ENCODE measurements at regions not wholly inside any gene's neighbourhood (a gene's known extent, or its start where the extent isn't known, plus 50 kb on each side); places are given as distances from the start of the nearest gene placed in this dataset.
"Not testable (repeated sequence)": the region's sequence is repeated elsewhere in the genome, so short reads cannot be mapped to it uniquely, and the experiment has no call there.

- ATAC-seq: no peak
- CTCF ChIA-PET: no interaction called here
- DNase-seq: no peak
- intact Hi-C loops (cut with DNase I, micrococcal nuclease): no loop called here
- Mint-ChIP-seq H3K4me3 (no peak overlapping the region), H3K9me3 (ENCODE audit: low read depth) (peaks cover 2% of the 10 kb centered on the region), H3K4me1 (no peaks in the 10 kb centered on the region), H3K36me3 (ENCODE audit: low read depth) (no peaks in the 10 kb centered on the region), H3K27ac (no peak overlapping the region), H3K27me3 (no peaks in the 10 kb centered on the region)
- POLR2A ChIA-PET: no interaction called here
Measured at GRCh38 chr16:46519063-46519462, 102.1 kb downstream of the SHCBP1 start.

DNA sequence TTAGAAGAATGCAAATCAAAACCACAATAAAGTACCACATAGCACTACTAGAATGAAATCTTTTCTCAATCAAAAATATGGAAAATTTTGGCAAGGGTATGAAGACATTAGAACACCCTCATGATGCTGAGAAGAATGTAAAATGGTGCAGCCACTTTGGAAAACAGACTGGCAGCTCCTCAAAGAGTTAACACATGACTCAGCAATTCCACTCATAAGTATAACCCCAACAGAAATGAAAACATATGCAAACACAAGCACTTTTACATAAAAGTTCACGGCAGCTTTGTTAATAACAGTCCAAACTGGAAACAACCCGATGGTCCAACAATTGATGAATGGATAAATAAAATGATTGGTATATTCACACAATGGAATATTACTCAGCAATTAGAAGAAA lies 124.5 kb downstream of the SHCBP1 start:
- Mint-ChIP-seq H3K4me1 (no peaks in the 10 kb centered on the region), H3K27ac (no peak overlapping the region), H3K4me3 (no peak overlapping the region), H3K27me3 (no peaks in the 10 kb centered on the region), H3K36me3 (ENCODE audit: low read depth) (no peaks in the 10 kb centered on the region), H3K9me3 (ENCODE audit: low read depth) (peaks cover 4% of the 10 kb centered on the region)
- ATAC-seq (no peak), DNase-seq (no peak)
- intact Hi-C loops (cut with DNase I, micrococcal nuclease): no loop called here
- CTCF ChIA-PET: no interaction called here
- POLR2A ChIA-PET: no interaction called here

DNA sequence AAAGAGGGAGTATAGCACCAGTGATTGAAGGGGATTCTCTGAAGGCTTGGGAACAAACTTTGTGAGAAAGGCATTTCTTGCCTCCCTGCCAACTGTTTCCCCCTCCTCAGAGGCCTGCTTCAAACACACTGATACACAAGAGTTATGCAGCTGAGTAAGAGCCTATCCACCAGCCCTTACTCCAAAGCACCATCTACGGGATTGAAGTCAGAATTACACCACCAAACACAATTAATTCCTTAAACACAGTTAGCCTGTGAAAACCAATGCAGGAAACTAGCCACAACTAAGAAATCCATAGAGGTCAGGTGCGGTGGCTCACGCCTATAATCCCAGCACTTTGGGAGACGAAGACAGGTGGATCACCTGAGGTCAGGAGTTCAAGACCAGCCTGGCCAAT lies 138.3 kb downstream of the SHCBP1 start:
- no peaks in the 10 kb centered on the region for H3K27me3 Mint-ChIP-seq
- intact Hi-C loops (cut with DNase I, micrococcal nuclease): no loop called here
- ChIA-PET CTCF (interaction anchor here (0.6 kb wide), 1 partner anchor 98 kb away, joined by 5 read pairs; no protein-coding TSS in a partner anchor), POLR2A (no interaction called here)
- no peak overlapping the region for H3K4me3 Mint-ChIP-seq
- no peak overlapping the region for H3K27ac Mint-ChIP-seq
- H3K36me3 Mint-ChIP-seq (ENCODE audit: low read depth): no peaks in the 10 kb centered on the region
- H3K9me3 Mint-ChIP-seq (ENCODE audit: low read depth): peaks cover 23% of the 10 kb centered on the region
- ATAC-seq (no peak), DNase-seq (no peak)
- H3K4me1 Mint-ChIP-seq: no peaks in the 10 kb centered on the region

- CTCF ChIA-PET: no interaction called here
Measured at GRCh38 chr16:46466239-46466638, 154.9 kb downstream of the SHCBP1 start.

GRCh38 chr16:46454801-46455200 lies 166.4 kb downstream of the SHCBP1 start:
- H3K27me3 Mint-ChIP-seq; intact Hi-C loops (cut with DNase I, micrococcal nuclease); H3K9me3 Mint-ChIP-seq (ENCODE audit: low read depth); H3K27ac Mint-ChIP-seq; H3K4me1 Mint-ChIP-seq; ATAC-seq; H3K36me3 Mint-ChIP-seq (ENCODE audit: low read depth); CTCF ChIA-PET; DNase-seq; POLR2A ChIA-PET; H3K4me3 Mint-ChIP-seq: not testable (repeated sequence)

More at GRCh38 chr16:46466239-46466638, 154.9 kb downstream of the SHCBP1 start:
- H3K36me3 Mint-ChIP-seq (ENCODE audit: low read depth): no peaks in the 10 kb centered on the region
- H3K9me3 Mint-ChIP-seq (ENCODE audit: low read depth): peaks cover 28% of the 10 kb centered on the region
- DNase-seq: no peak
- H3K4me3 Mint-ChIP-seq: no peak overlapping the region
- no peak overlapping the region for H3K27ac Mint-ChIP-seq
- H3K27me3 Mint-ChIP-seq: no peaks in the 10 kb centered on the region
- POLR2A ChIA-PET: no interaction called here
- ATAC-seq: no peak
- H3K4me1 Mint-ChIP-seq: no peaks in the 10 kb centered on the region
- intact Hi-C loops (cut with DNase I, micrococcal nuclease): no loop called here

GRCh38 chr16:46428108-46429061 lies 192.8 kb downstream of the SHCBP1 start:
- Mint-ChIP-seq H3K27ac (no peak overlapping the region), H3K4me1 (no peaks in the 10 kb centered on the region), H3K27me3 (peaks cover 13% of the 10 kb centered on the region), H3K36me3 (ENCODE audit: low read depth) (peaks cover 2% of the 10 kb centered on the region), H3K9me3 (ENCODE audit: low read depth) (peaks cover 8% of the 10 kb centered on the region), H3K4me3 (no peak overlapping the region)
- no peak for ATAC-seq
- CTCF ChIA-PET: no interaction called here
- DNase-seq: no peak
- POLR2A ChIA-PET: no interaction called here
- intact Hi-C loops (cut with DNase I, micrococcal nuclease): no loop called here

GRCh38 chr16:46427340-46428107 lies 193.7 kb downstream of the SHCBP1 start:
- intact Hi-C loops (cut with DNase I, micrococcal nuclease): no loop called here

GRCh38 chr16:46426336-46426735 lies 194.8 kb downstream of the SHCBP1 start:
- H3K9me3 Mint-ChIP-seq (ENCODE audit: low read depth): peaks cover 13% of the 10 kb centered on the region
- ATAC-seq: no peak
- H3K36me3 Mint-ChIP-seq (ENCODE audit: low read depth): peaks cover 3% of the 10 kb centered on the region
- DNase-seq: no peak
- ChIA-PET CTCF (no interaction called here), POLR2A (no interaction called here)
- intact Hi-C loops (cut with DNase I, micrococcal nuclease): no loop called here
- no peaks in the 10 kb centered on the region for H3K4me1 Mint-ChIP-seq
- H3K27ac Mint-ChIP-seq: no peak overlapping the region
- H3K27me3 Mint-ChIP-seq: peaks cover 13% of the 10 kb centered on the region
- H3K4me3 Mint-ChIP-seq: no peak overlapping the region

More at GRCh38 chr16:46427340-46428107, 193.7 kb downstream of the SHCBP1 start:
- ChIA-PET CTCF (no interaction called here), POLR2A (no interaction called here)
- Mint-ChIP-seq H3K4me3 (no peak overlapping the region), H3K9me3 (ENCODE audit: low read depth) (peaks cover 8% of the 10 kb centered on the region), H3K27ac (no peak overlapping the region), H3K4me1 (no peaks in the 10 kb centered on the region), H3K27me3 (peaks cover 13% of the 10 kb centered on the region), H3K36me3 (ENCODE audit: low read depth) (peaks cover 2% of the 10 kb centered on the region)
- ATAC-seq (no peak), DNase-seq (no peak)

DNA sequence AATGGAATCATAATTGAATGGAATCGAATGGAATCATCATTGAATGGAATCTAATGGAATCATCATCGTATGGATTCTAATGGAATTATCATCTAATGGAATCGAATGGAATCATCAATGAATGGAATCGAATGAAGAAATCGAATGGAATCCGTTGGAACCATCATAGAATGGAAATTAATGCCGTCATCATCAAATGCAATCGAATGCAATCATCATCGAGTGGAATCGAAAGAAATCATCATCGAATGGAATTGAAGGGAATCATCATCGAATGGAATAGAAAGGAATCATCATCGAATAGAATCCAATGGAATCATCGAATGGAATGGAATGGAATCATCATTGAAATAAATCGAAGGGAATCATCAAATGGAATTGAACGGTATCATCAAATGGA lies 217.2 kb downstream of the SHCBP1 start:
- no peak for ATAC-seq
- Mint-ChIP-seq H3K36me3 (ENCODE audit: low read depth) (peaks cover 9% of the 10 kb centered on the region), H3K4me1 (no peaks in the 10 kb centered on the region), H3K27me3 (no peaks in the 10 kb centered on the region), H3K27ac (no peak overlapping the region), H3K9me3 (ENCODE audit: low read depth) (peaks cover 23% of the 10 kb centered on the region), H3K4me3 (no peak overlapping the region)
- no peak for DNase-seq
- ChIA-PET CTCF (no interaction called here), POLR2A (no interaction called here)
- intact Hi-C loops (cut with DNase I, micrococcal nuclease): no loop called here

GRCh38 chr16:46398559-46398958 lies 222.6 kb downstream of the SHCBP1 start:
- DNase-seq; intact Hi-C loops (cut with DNase I, micrococcal nuclease); POLR2A ChIA-PET: not testable (repeated sequence)

GRCh38 chr16:46396883-46397270 lies 224.3 kb downstream of the SHCBP1 start:
- DNase-seq; CTCF ChIA-PET; intact Hi-C loops (cut with DNase I, micrococcal nuclease); H3K27me3 Mint-ChIP-seq; ATAC-seq; H3K4me3 Mint-ChIP-seq; POLR2A ChIA-PET; H3K27ac Mint-ChIP-seq; H3K4me1 Mint-ChIP-seq: not testable (repeated sequence)
- Mint-ChIP-seq H3K9me3 (ENCODE audit: low read depth) (peaks cover 13% of the 10 kb centered on the region), H3K36me3 (ENCODE audit: low read depth) (peaks cover 13% of the 10 kb centered on the region)

More at GRCh38 chr16:46398559-46398958, 222.6 kb downstream of the SHCBP1 start:
- H3K9me3 Mint-ChIP-seq (ENCODE audit: low read depth); H3K4me3 Mint-ChIP-seq; CTCF ChIA-PET; H3K27ac Mint-ChIP-seq; ATAC-seq; H3K27me3 Mint-ChIP-seq; H3K4me1 Mint-ChIP-seq: not testable (repeated sequence)
- H3K36me3 Mint-ChIP-seq (ENCODE audit: low read depth): peaks cover 11% of the 10 kb centered on the region
